Mesodermal cell (in vitro differentiated cells): ENCODE measurements at regions not wholly inside any gene's neighbourhood (a gene's known extent, or its start where the extent isn't known, plus 50 kb on each side); places are given as distances from the start of the nearest gene placed in this dataset.
"Not testable (repeated sequence)": the region's sequence is repeated elsewhere in the genome, so short reads cannot be mapped to it uniquely, and the experiment has no call there.

Source experiments
- H3K27ac ChIP-seq: 2 replicates; pipeline ENCODE4 v1.7.0; 2013; ENCODE audit warnings: mild to moderate bottlenecking, low read depth, low read length, moderate library complexity; ENCODE audit not compliant: severe bottlenecking
- H3K36me3 ChIP-seq: 2 replicates; pipeline ENCODE4 v1.7.1; 2013; ENCODE audit warnings: mild to moderate bottlenecking, low read length, moderate library complexity; ENCODE audit not compliant: control insufficient read depth, insufficient read depth
- H3K4me1 ChIP-seq: one replicate; pipeline ENCODE4 v1.7.1; 2013; ENCODE audit warnings: mild to moderate bottlenecking, low read length; ENCODE audit not compliant: insufficient read depth, control insufficient read depth, poor library complexity, severe bottlenecking
- H3K4me3 ChIP-seq: 2 replicates; pipeline ENCODE4 v1.7.0; 2013; ENCODE audit warnings: low read length, control low read depth, mild to moderate bottlenecking; ENCODE audit not compliant: insufficient read depth, poor library complexity, severe bottlenecking; ENCODE audit errors: extremely low read depth
- H3K9me3 ChIP-seq: 2 replicates; pipeline ENCODE4 v1.7.1; 2013; ENCODE audit warnings: mild to moderate bottlenecking, low read length, moderate library complexity; ENCODE audit not compliant: control insufficient read depth
- WGBS, 2 experiments: methylation state at CpG; one replicate each; pipeline ENCODE4 v1.1.5; 2013; ENCODE audit warnings: missing lambda C conversion rate in 2 of 2; ENCODE audit not compliant: insufficient coverage in 2 of 2; 5-methylcytosine and 5-hydroxymethylcytosine counted together

DNA sequence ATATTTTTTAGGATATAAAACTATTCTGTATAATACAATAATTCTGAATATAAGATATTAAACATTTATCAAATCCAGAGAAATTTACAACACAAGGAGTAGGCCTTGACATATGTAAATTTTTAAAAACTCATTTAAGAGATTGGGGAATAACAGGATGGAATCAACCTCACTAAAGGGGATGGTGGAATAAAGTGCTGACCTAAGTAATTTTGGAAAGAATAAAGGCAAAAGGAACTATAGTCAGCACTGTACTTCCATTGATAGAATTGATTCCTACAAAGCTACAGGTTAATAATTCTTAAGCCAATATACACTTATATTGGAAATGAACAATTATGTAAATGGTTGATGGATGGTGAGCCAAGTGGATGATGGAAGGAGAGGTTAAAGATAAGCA is 549.3 kb downstream of the TBL1XR1 start:
- no peak overlapping the region for H3K27ac ChIP-seq
- no peaks in the 10 kb centered on the region for H3K36me3 ChIP-seq
- H3K9me3 ChIP-seq = no peaks in the 10 kb centered on the region
- no peak overlapping the region for H3K4me3 ChIP-seq
- H3K4me1 ChIP-seq = no peaks in the 10 kb centered on the region

DNA sequence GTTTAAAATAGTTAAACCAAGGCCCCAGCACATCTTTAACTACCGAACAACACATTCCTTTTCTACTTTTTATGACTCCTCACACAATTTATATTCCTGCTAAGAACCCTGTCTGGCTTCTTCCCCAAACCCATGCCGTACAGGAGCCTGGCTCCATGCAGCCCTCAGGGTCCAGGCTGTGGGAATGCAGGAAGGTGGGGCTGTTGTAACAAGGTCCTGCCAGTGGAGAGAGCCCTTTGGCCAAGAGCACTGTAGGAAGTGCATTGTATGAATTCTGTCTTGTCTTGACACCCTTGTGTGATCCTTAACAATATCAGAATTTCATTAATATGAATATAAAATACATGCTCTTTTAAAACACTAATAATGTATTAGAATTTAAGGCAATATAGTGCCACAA is 563.8 kb downstream of the TBL1XR1 start:
- 50 to 63% methylated on average over 1 to 2 of the region's 2 CpGs for WGBS, 2 experiments
- H3K4me1 ChIP-seq = no peaks in the 10 kb centered on the region
- no peak overlapping the region for H3K4me3 ChIP-seq
- H3K9me3 ChIP-seq = no peaks in the 10 kb centered on the region
- no peak overlapping the region for H3K27ac ChIP-seq
- H3K36me3 ChIP-seq = no peaks in the 10 kb centered on the region

DNA sequence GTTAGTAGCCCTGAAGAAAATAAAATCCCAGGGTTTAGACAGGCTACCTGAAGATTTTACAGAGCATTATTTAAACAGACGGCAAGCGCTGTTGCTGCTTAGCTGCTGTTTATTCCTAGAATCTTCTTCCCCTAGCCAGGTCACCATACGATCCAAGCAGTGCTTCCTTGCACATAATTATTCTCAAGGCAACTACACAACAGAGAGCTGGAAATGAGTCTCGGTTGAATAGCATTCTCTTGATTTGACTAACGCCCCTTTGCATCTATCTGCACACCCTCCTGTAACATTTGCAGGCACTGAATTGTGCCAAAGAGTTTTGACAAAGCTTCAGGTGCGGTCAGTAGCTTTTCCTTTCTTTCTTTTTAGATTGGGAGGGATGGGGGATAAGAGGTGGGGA is 564.4 kb downstream of the TBL1XR1 start:
- Histone ChIP-seq H3K36me3 (no peaks in the 10 kb centered on the region), H3K27ac (no peak overlapping the region), H3K9me3 (no peaks in the 10 kb centered on the region), H3K4me3 (no peak overlapping the region), H3K4me1 (no peaks in the 10 kb centered on the region)
- WGBS, 2 experiments = 65 to 84% methylated on average over 4 to 5 of the region's 6 CpGs

DNA sequence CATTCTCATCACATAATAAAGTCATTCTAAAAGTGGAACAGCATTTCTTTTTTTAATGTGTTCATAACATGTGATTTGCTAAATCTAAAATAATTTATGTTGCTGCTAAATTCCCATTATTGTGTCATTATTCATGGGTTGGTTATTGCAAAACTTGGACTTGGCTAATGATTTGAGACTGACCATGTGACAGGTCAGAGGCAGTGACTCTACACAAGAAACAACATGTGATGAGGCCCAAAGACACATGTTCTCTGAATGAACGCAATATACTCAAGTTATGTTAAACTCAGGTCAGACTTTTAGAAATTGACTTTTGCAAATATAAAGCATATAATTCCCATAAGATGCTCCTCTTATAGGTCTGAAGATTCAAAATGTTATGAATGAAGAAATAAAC is 566.1 kb downstream of the TBL1XR1 start:
- 100% methylated on average over 1 of the region's 1 CpG; no CpG with 5 or more reads in 1 of the 2 experiments for WGBS, 2 experiments
- Histone ChIP-seq H3K9me3 (no peaks in the 10 kb centered on the region), H3K36me3 (no peaks in the 10 kb centered on the region), H3K4me3 (no peak overlapping the region), H3K27ac (no peak overlapping the region), H3K4me1 (no peaks in the 10 kb centered on the region)

DNA sequence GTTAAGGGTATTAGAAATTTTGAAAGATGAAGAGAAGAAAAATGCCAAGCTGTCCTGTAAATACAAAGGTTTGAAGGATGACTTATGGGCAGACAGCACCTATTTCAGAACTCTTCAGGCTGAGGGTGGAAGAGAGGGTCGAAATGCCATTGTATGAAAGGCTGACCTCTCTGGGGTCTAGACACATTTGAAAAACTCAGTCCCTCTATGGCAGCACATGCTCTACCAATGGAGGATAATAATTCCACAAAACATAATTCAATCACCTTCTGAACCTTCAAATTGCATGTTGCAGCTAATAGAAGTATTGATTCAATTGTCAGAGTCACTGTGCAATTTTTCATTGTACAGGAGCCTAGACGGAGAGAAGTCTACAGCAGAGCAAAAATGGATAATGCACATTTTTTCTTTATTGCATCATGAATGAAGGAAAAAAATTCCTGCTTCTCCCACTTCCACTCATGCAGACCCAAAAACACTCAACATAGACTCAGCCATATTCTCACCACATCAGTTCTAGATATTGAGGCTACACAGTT is 569.1 kb downstream of the TBL1XR1 start:
- WGBS, 2 experiments = no CpG with 5 or more reads among the region's 2 CpGs
- no peaks in the 10 kb centered on the region for H3K4me1 ChIP-seq

DNA sequence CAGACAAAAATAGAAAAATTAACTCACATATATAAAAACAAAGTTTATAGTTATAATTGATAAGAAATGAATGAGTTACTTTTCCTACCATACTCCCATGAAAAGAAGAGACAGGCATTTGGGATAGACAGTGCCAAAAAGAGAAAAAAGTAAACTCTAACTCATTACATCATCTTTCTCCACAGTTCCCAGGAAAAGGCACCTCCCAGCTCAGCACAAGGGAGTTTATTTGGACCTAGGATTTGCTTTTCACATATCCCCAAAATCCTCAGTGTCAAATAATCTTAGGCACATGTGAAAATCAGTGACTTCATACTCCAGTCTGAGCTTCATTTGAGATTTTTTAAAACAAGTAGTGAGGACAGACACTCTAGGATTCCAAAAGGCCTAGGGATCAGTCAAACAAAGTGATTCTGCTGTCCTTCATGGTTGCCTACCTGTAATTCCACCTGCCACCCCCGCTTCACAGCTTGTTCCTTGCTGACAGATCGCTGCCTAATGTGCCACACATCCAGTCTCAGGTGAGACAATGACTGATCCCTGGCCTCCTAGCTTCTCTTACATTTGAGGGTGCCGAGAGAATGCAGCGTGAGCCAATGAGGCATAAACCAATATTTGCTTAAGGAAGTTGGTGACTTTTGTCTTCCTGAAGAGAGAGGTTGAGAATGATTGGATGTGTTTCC is 573.7 kb downstream of the TBL1XR1 start:
- H3K4me1 ChIP-seq = no peaks in the 10 kb centered on the region
- H3K36me3 ChIP-seq = no peaks in the 10 kb centered on the region
- WGBS, 2 experiments = 80 to 83% methylated on average over 2 of the region's 4 CpGs

More for the DNA sequence above, 569.1 kb downstream of the TBL1XR1 start:
- no peaks in the 10 kb centered on the region for H3K36me3 ChIP-seq
- no peak overlapping the region for H3K27ac ChIP-seq
- H3K4me3 ChIP-seq = no peak overlapping the region
- no peaks in the 10 kb centered on the region for H3K9me3 ChIP-seq

DNA sequence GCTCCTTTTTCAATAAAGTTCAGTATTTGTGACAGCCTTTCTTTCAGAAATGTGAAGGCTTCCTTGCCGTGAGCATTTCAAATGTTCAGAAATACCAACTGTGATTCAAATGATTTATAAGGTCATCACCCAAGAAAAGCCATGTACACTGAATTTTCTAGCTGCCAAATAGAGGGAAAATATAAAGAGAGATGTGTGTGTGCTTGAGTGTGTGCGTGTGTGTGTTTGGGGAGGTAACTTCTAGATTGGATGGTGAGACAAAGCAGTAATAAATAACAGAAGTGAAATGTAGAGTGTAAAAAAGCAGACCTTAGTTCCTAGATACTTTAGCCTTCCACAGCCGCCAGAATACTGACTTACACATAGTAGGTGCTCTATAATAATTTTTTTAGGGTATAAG is 577.4 kb downstream of the TBL1XR1 start:
- Histone ChIP-seq H3K36me3 (no peaks in the 10 kb centered on the region), H3K4me1 (no peaks in the 10 kb centered on the region), H3K4me3 (no peak overlapping the region), H3K27ac (no peak overlapping the region), H3K9me3 (no peaks in the 10 kb centered on the region)
- WGBS, 2 experiments = 71% methylated on average over 1 of the region's 3 CpGs; no CpG with 5 or more reads in 1 of the 2 experiments

More for the DNA sequence above, 573.7 kb downstream of the TBL1XR1 start:
- H3K4me3 ChIP-seq = no peak overlapping the region
- no peak overlapping the region for H3K27ac ChIP-seq
- H3K9me3 ChIP-seq = no peaks in the 10 kb centered on the region

DNA sequence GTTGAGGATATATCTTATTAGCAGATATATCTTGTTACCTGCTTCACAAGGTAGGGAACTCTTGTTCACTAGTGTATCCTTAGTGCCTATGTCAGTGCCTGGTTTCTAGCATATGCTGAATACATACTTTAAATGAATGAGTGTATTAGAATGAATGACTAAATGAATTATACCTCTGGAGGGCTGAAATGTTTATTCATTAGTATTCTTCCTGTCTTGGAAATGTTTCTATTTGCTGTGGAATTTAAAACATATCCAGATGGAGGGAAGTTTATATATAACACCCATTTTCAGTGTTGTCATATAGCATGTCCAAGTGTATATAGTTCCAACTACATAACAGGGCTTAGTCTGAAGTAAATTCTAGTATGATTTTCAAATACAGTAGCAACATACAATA is 581.5 kb downstream of the TBL1XR1 start:
- Histone ChIP-seq H3K27ac (no peak overlapping the region), H3K36me3 (no peaks in the 10 kb centered on the region), H3K9me3 (no peaks in the 10 kb centered on the region), H3K4me1 (no peaks in the 10 kb centered on the region), H3K4me3 (no peak overlapping the region)

DNA sequence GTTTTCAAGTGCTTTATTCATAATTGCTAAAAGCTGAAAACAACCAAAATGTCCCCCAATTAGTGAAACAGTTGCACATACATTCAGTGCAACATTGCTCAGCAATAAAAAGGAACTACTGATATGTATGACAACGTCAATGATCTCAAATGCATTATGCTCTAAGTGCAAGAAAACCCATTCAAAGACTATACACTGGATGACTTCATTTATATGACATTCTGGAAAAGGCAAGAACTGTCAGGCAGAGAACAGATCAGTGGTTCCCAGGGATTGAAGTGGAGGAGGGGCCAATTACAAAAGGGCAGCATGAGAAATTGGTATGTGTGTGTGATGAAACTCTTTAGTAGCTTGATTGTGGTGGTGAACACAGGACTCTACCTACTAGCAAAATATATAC is 585.6 kb downstream of the TBL1XR1 start:
- Histone ChIP-seq H3K4me3 (no peak overlapping the region), H3K4me1 (no peaks in the 10 kb centered on the region), H3K36me3 (no peaks in the 10 kb centered on the region), H3K9me3 (no peaks in the 10 kb centered on the region), H3K27ac (no peak overlapping the region)
- 80 to 100% methylated on average over 1 of the region's 1 CpG for WGBS, 2 experiments

DNA sequence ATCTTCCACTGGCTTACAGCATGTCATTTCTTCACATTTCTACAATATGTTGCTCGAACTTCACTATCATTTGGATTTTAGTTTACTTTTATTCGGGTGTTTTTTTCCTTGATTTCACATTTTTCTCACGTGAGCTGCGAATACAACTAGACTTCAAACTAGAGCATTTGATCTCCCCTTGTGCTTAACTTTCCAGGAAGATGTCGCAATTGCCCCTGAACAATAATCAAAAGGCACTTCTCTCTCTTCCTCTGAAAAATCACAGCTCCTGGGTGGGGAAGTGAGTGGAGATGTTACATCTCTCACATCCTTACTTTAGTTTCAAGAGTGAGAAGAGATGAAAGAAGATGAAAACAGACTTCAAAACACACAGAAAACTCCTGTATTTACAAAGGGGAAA is 587.9 kb downstream of the TBL1XR1 start:
- no peaks in the 10 kb centered on the region for H3K4me1 ChIP-seq
- no peak overlapping the region for H3K27ac ChIP-seq
- 92 to 100% methylated on average over 4 of the region's 5 CpGs for WGBS, 2 experiments
- H3K9me3 ChIP-seq = no peaks in the 10 kb centered on the region
- H3K4me3 ChIP-seq = no peak overlapping the region
- H3K36me3 ChIP-seq = no peaks in the 10 kb centered on the region

DNA sequence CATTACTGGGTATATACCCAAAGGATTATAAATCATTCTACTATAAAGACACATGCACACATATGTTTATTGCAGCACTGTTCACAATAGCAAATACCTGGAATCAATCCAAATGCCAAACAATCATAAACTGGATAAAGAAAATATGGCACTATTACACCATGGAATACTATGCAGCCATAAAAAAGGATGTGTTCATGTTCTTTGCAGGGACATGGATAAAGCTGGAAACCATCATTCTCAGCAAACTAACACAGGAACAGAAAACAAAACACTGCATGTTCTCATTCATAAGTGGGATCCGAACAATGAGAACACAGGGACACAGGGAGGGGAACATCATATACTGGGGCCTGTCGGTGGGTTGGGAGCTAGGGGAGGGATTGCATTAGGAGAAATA is 591.7 kb downstream of the TBL1XR1 start:
- WGBS, 2 experiments = 100% methylated on average over 1 of the region's 2 CpGs
- H3K4me1 ChIP-seq, H3K9me3 ChIP-seq, H3K27ac ChIP-seq, H3K4me3 ChIP-seq, H3K36me3 ChIP-seq: not testable (repeated sequence)
